ENCODE measurements at regions not wholly inside any gene's neighbourhood (a gene's known extent, or its start where the extent isn't known, plus 50 kb on each side); places are given as distances from the start of the nearest gene placed in this dataset.

GRCh38 chr1:59004755-59005154, 220.9 kb upstream of the JUN start:
- 88 to 96% (median 94%) methylated on average over 2 of the region's 2 CpGs for WGBS, 5 donors
- Histone ChIP-seq H3K36me3 (no peaks in the 10 kb centered on the region), H3K4me1 (peaks cover 7 to 46% (median 36%) of the 10 kb centered on the region in 6 donors), H3K4me3 (no peak overlapping the region), H3K9me3 (no peaks in the 10 kb centered on the region), H3K27me3 (replicated peaks in 1 of 7) (no peaks in the 10 kb centered on the region), H3K27ac (peak overlapping the region in 3 of 8 donors; percentile 23 to 69 (median 35))
- intact Hi-C loops (cut with DNase I; ENCODE audit: low total_unique reads), result no loop called here
- no peak for TF ChIP-seq POLR2AphosphoS5 (IDR thresholded peaks at IDR 0.05)
- no peak for DNase-seq

DNA sequence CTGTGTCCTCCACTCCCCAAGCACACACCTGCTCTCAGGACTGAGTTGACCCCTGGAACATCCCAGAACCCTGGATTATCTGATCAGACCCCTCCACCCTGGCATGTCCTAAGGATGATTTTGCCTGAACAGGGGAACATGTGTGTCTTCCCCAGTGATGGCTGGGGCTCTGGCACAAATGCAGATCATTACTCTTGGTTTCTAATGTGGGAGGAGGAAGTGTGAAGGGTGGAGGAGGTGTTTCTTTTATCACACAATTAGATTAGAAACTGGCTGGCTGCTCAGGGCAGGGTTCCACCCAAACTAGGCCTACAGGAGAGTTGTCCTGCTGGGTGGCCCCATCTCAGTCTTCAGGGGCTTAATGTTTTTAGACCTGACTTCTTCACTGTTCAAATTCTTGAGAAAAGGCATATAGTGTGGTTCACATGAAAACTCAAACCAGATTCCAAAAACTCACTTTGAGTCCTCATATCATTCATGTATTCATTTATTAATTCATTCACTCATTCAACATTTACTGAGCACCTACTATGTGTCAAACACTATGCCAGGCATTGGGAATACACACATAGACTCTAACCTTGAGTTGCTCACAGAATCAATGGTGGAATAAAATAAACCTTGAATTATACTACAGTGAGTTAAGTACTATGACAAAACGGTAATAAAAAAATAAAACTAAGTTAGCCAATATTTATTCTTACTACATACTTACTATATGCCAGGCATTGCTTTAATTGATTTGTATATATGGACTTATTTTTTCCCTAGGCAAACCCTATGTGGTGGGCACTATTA, 221.8 kb upstream of the JUN start:
- Histone ChIP-seq H3K36me3 (no peaks in the 10 kb centered on the region), H3K9me3 (no peaks in the 10 kb centered on the region), H3K27me3 (replicated peaks in 1 of 7) (no peaks in the 10 kb centered on the region), H3K4me3 (no peak overlapping the region), H3K27ac (peak overlapping the region in 5 of 8 donors; percentile 2 to 69 (median 32)), H3K4me1 (peaks cover 7 to 46% (median 36%) of the 10 kb centered on the region in 6 donors)
- TF ChIP-seq POLR2AphosphoS5 (IDR thresholded peaks at IDR 0.05) (no peak), POLR2A (IDR thresholded peaks at IDR 0.05) (no peak)
- TF ChIP-seq, protein P1, sequence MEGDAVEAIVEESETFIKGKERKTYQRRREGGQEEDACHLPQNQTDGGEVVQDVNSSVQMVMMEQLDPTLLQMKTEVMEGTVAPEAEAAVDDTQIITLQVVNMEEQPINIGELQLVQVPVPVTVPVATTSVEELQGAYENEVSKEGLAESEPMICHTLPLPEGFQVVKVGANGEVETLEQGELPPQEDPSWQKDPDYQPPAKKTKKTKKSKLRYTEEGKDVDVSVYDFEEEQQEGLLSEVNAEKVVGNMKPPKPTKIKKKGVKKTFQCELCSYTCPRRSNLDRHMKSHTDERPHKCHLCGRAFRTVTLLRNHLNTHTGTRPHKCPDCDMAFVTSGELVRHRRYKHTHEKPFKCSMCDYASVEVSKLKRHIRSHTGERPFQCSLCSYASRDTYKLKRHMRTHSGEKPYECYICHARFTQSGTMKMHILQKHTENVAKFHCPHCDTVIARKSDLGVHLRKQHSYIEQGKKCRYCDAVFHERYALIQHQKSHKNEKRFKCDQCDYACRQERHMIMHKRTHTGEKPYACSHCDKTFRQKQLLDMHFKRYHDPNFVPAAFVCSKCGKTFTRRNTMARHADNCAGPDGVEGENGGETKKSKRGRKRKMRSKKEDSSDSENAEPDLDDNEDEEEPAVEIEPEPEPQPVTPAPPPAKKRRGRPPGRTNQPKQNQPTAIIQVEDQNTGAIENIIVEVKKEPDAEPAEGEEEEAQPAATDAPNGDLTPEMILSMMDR (IDR thresholded peaks at IDR 0.05 in 8 of 11, conservative IDR thresholded peaks at IDR 0.05 in 3 of 11), result no peak
- intact Hi-C loops (cut with DNase I; ENCODE audit: low total_unique reads), result no loop called here
- DNase-seq, result no peak
- 88 to 92% (median 92%) methylated on average over 1 of the region's 1 CpG for WGBS, 5 donors

GRCh38 chr1:59006289-59006658, 222.4 kb upstream of the JUN start:
- Histone ChIP-seq H3K9me3 (no peaks in the 10 kb centered on the region), H3K4me1 (peaks cover 7 to 46% (median 36%) of the 10 kb centered on the region in 6 donors), H3K36me3 (no peaks in the 10 kb centered on the region), H3K27ac (peak overlapping the region in 2 of 8 donors; percentile 35 to 69), H3K27me3 (replicated peaks in 1 of 7) (no peaks in the 10 kb centered on the region), H3K4me3 (no peak overlapping the region)
- intact Hi-C loops (cut with DNase I; ENCODE audit: low total_unique reads), result no loop called here
- no peak for TF ChIP-seq POLR2A (IDR thresholded peaks at IDR 0.05)
- TF ChIP-seq, protein P1 (IDR thresholded peaks at IDR 0.05 in 8 of 11, conservative IDR thresholded peaks at IDR 0.05 in 3 of 11), result no peak
- no peak for TF ChIP-seq POLR2AphosphoS5 (IDR thresholded peaks at IDR 0.05)
- WGBS, 5 donors, result 83 to 95% (median 91%) methylated on average over 3 of the region's 3 CpGs
- DNase-seq, result no peak

DNA sequence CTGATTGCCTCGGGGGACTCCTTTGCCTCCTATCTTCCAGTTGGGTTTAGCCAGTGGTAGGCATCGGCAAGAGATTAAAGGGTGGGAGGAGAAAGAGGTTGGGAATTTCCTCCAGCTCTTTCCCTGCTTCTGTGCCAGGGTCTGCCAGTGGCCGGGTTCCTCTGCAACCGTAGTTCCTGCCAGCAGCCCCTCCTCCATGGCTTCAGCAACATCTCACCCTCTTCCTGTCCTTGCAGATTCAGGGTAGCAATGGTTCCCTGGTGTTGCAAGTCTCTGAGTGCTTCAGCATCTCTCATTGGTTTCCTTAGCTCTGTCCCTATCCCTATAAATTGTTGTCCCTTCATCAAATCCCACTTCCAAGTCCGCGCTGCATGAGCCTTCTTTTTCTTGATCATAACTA, 223.1 kb upstream of the JUN start:
- H3K4me1 ChIP-seq, result peaks cover 7 to 47% (median 36%) of the 10 kb centered on the region in 6 donors
- no peak overlapping the region for H3K4me3 ChIP-seq
- intact Hi-C loops (cut with DNase I; ENCODE audit: low total_unique reads), result no loop called here
- no peaks in the 10 kb centered on the region for H3K27me3 ChIP-seq (replicated peaks in 1 of 7)
- no peak for DNase-seq
- 57 to 65% (median 61%) methylated on average over 6 of the region's 6 CpGs for WGBS, 5 donors
- H3K27ac ChIP-seq, result peak overlapping the region in 3 of 8 donors; percentile 34 to 69 (median 35)
- no peaks in the 10 kb centered on the region for H3K36me3 ChIP-seq
- H3K9me3 ChIP-seq, result no peaks in the 10 kb centered on the region
- TF ChIP-seq POLR2AphosphoS5 (IDR thresholded peaks at IDR 0.05) (no peak), POLR2A (IDR thresholded peaks at IDR 0.05) (no peak)
- TF ChIP-seq, protein P1 (IDR thresholded peaks at IDR 0.05 in 8 of 11, conservative IDR thresholded peaks at IDR 0.05 in 3 of 11), result no peak

Measured in spleen (tissue), 11 donors.